CD4-positive, alpha-beta T cell (primary cell): ENCODE measurements at regions not wholly inside any gene's neighbourhood (a gene's known extent, or its start where the extent isn't known, plus 50 kb on each side); places are given as distances from the start of the nearest gene placed in this dataset.

Experiments used
- ATAC-seq: fragments of 200-7000 bp; cut with Tn5 transposase; one replicate; pipeline ENCODE4 v1.10.0; 2022; ENCODE audit warnings: mild to moderate bottlenecking; ENCODE audit not compliant: poor library complexity
- CTCF ChIA-PET: fragments of 350-600 bp; sonication (Branson Sonifier 250); formaldehyde crosslinking; loops from one replicate; lab custom pipeline; 2021; ENCODE audit warnings: antibody characterized with exemption, inconsistent platforms; lab: Charles Lee
- POLR2A ChIA-PET: fragments of 350-600 bp; sonication (Branson Sonifier 250); formaldehyde crosslinking; loops from one replicate; lab custom pipeline; 2021; ENCODE audit warnings: antibody characterized with exemption, inconsistent platforms; lab: Charles Lee
- DNase-seq, 14 experiments: peaks; one replicate each; pipeline ENCODE4 v3.0.0-alpha.2; 2013 to 2020; ENCODE audit warnings: mixed read lengths in 2 of 14
- H3K27ac ChIP-seq, 2 donors: one replicate each; pipeline versions ENCODE4 v1.5.1 to v1.7.0; 2013; ENCODE audit warnings: low read length in 2 of 2, low read depth in 1 of 2, mild to moderate bottlenecking in 1 of 2
- H3K27me3 ChIP-seq, 2 experiments: 1 replicate in 1 of 2; 2 replicates in 1 of 2; pipeline versions ENCODE4 v1.6.1 to v1.7.0; 2013; ENCODE audit warnings: low read length in 2 of 2, control low read depth in 1 of 2, mild to moderate bottlenecking in 1 of 2, moderate library complexity in 1 of 2; ENCODE audit not compliant: insufficient read depth in 2 of 2, control insufficient read depth in 1 of 2
- H3K36me3 ChIP-seq: one replicate; pipeline ENCODE4 v1.6.1; 2013; ENCODE audit warnings: low read length, control low read depth; ENCODE audit not compliant: insufficient read depth
- H3K4me1 ChIP-seq: one replicate; pipeline ENCODE4 v1.6.1; 2013; ENCODE audit warnings: low read length, control low read depth; ENCODE audit not compliant: insufficient read depth
- H3K4me3 ChIP-seq: one replicate; pipeline ENCODE4 v1.5.1; 2013; ENCODE audit warnings: mild to moderate bottlenecking, low read length, moderate library complexity
- H3K9me3 ChIP-seq, 2 experiments: 1 replicate in 1 of 2; 2 replicates in 1 of 2; pipeline versions ENCODE4 v1.6.1 to v1.7.0; 2013; ENCODE audit warnings: low read length in 2 of 2, mild to moderate bottlenecking in 2 of 2, control low read depth in 1 of 2, moderate library complexity in 1 of 2; ENCODE audit not compliant: control insufficient read depth in 1 of 2, insufficient read depth in 1 of 2
- H3K27ac Mint-ChIP-seq: one replicate; pipeline ENCODE4 v1.8.0; 2020; ENCODE audit warnings: mixed read lengths
- H3K27me3 Mint-ChIP-seq: one replicate; pipeline ENCODE4 v1.8.0; 2021; ENCODE audit warnings: mixed read lengths
- H3K36me3 Mint-ChIP-seq: one replicate; pipeline ENCODE4 v1.8.0; 2021; ENCODE audit warnings: low read depth, mixed read lengths
- H3K4me1 Mint-ChIP-seq: one replicate; pipeline ENCODE4 v1.8.0; 2021; ENCODE audit warnings: low read depth, mixed read lengths
- H3K4me3 Mint-ChIP-seq: one replicate; pipeline ENCODE4 v1.8.0; 2020; ENCODE audit warnings: mild to moderate bottlenecking, mixed read lengths
- H3K9me3 Mint-ChIP-seq: one replicate; pipeline ENCODE4 v1.8.0; 2020; ENCODE audit warnings: mixed read lengths
- CTCF ChIP-seq: fragments of 200-600 bp; IDR thresholded peaks from one replicate; pipeline ENCODE4 v1.8.0; 2022; ENCODE audit warnings: antibody characterized with exemption, mild to moderate bottlenecking
- intact Hi-C, 2 experiments: fragments of 100-400 bp; cut with DNase I in 1 of 2; cut with micrococcal nuclease in 1 of 2; formaldehyde crosslinking; loops; one replicate each; pipeline versions ENCODE4 v1.15.1 to v1.9.0; 2023 to 2025; cut with DNase I, micrococcal nuclease

DNA sequence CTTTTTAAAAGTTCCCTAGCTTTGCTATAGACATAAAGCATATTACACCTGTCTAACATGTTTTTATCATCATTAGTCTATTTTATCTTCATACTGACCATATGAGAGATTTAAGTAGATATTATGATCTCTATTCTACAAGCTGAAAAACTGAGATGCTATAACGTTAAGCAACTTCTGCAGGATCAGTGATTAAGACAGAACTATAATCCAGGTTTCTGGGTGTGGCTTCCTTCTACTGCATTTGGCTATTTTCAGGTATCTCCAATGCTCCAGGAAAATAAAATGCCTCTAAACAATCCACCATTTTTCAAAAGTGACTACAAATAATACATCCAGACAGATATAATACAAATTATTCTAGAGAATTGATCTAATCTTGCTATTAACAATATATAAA, 53.4 kb downstream of the RGS2 start:
- Histone ChIP-seq H3K36me3 (no peaks in the 10 kb centered on the region), H3K9me3 (no peaks in the 10 kb centered on the region), H3K4me3 (no peak overlapping the region), H3K4me1 (no peaks in the 10 kb centered on the region), H3K27ac (no peak overlapping the region), H3K27me3 (no peaks in the 10 kb centered on the region)
- no peaks in the 10 kb centered on the region for H3K27me3 Mint-ChIP-seq
- no peak overlapping the region for H3K4me3 Mint-ChIP-seq
- ChIA-PET POLR2A (no interaction called here), CTCF (no interaction called here)
- no peaks in the 10 kb centered on the region for H3K36me3 Mint-ChIP-seq
- H3K27ac Mint-ChIP-seq: no peak overlapping the region
- TF ChIP-seq CTCF: no peak
- no peaks in the 10 kb centered on the region for H3K9me3 Mint-ChIP-seq
- intact Hi-C loops: loop anchor here in 1 of 2 experiments (1.0 kb wide), 1 partner anchor 34 kb away; no protein-coding TSS in a partner anchor
- ATAC-seq (no peak), DNase-seq (no peak)
- H3K4me1 Mint-ChIP-seq: no peaks in the 10 kb centered on the region

GRCh38 chr1:192866241-192866868, 57.5 kb downstream of the RGS2 start:
- ATAC-seq (no peak), DNase-seq (no peak)
- no peaks in the 10 kb centered on the region for H3K4me1 ChIP-seq
- no peaks in the 10 kb centered on the region for H3K9me3 Mint-ChIP-seq
- no peak overlapping the region for H3K4me3 ChIP-seq
- no peak overlapping the region for H3K27ac Mint-ChIP-seq
- no peaks in the 10 kb centered on the region for H3K27me3 Mint-ChIP-seq
- no peak overlapping the region for H3K27ac ChIP-seq
- no peaks in the 10 kb centered on the region for H3K36me3 ChIP-seq
- no peaks in the 10 kb centered on the region for H3K27me3 ChIP-seq
- ChIA-PET POLR2A (no interaction called here), CTCF (no interaction called here)
- no peaks in the 10 kb centered on the region for H3K36me3 Mint-ChIP-seq
- H3K4me3 Mint-ChIP-seq: no peak overlapping the region
- intact Hi-C loops: no loop called here
- H3K9me3 ChIP-seq: no peaks in the 10 kb centered on the region
- no peak for TF ChIP-seq CTCF
- no peaks in the 10 kb centered on the region for H3K4me1 Mint-ChIP-seq

- Histone ChIP-seq H3K27ac (no peak overlapping the region), H3K4me3 (no peak overlapping the region), H3K27me3 (no peaks in the 10 kb centered on the region), H3K4me1 (no peaks in the 10 kb centered on the region), H3K9me3 (no peaks in the 10 kb centered on the region), H3K36me3 (no peaks in the 10 kb centered on the region)
- CTCF ChIA-PET: no interaction called here
- Mint-ChIP-seq H3K27me3 (no peaks in the 10 kb centered on the region), H3K36me3 (no peaks in the 10 kb centered on the region), H3K4me1 (no peaks in the 10 kb centered on the region), H3K9me3 (no peaks in the 10 kb centered on the region), H3K27ac (no peak overlapping the region), H3K4me3 (no peak overlapping the region)
- POLR2A ChIA-PET: no interaction called here
- DNase-seq (no peak), ATAC-seq (no peak)
- intact Hi-C loops: no loop called here
- TF ChIP-seq CTCF: no peak
These were observed 58.3 kb downstream of the RGS2 start for GRCh38 chr1:192867180-192867579.
